GM12891 (cell line): ENCODE measurements at regions not wholly inside any gene's neighbourhood (a gene's known extent, or its start where the extent isn't known, plus 50 kb on each side); places are given as distances from the start of the nearest gene placed in this dataset.

Experiments
- PAX5 ChIP-seq: IDR thresholded peaks from 2 replicates; pipeline ENCODE4 v1.6.1; 2011; ENCODE audit warnings: low read length, moderate library complexity, mild to moderate bottlenecking; ENCODE audit not compliant: insufficient read depth, severe bottlenecking
- POLR2A ChIP-seq: IDR thresholded peaks from 2 replicates; pipeline ENCODE4 v1.6.1; 2011; ENCODE audit warnings: low read depth, low read length, control low read depth
- POLR2AphosphoS5 ChIP-seq: IDR thresholded peaks from 2 replicates; pipeline ENCODE4 v1.6.1; 2011; ENCODE audit warnings: low read depth, low read length, control low read depth
- POU2F2 ChIP-seq: IDR thresholded peaks from 2 replicates; pipeline ENCODE4 v1.6.1; 2011; ENCODE audit warnings: low read depth, mild to moderate bottlenecking, control low read depth, low read length, moderate library complexity
- SPI1 ChIP-seq: IDR thresholded peaks from 2 replicates; pipeline ENCODE4 v1.6.1; 2011; ENCODE audit warnings: low read depth, low read length, control low read depth
- TAF1 ChIP-seq: IDR thresholded peaks from 2 replicates; pipeline ENCODE4 v1.6.1; 2011; ENCODE audit warnings: low read depth, low read length, control low read depth

- TF ChIP-seq TAF1 (no peak), SPI1 (no peak), POLR2A (no peak), POLR2AphosphoS5 (no peak), PAX5 (no peak), POU2F2 (no peak)
Measured at GRCh38 chr3:65181391-65181871, 493.6 kb upstream of the ADAMTS9 start.
